HUES6 (cell line): ENCODE measurements at regions not wholly inside any gene's neighbourhood (a gene's known extent, or its start where the extent isn't known, plus 50 kb on each side); places are given as distances from the start of the nearest gene placed in this dataset.

ENCODE experiments used
- H3K27ac ChIP-seq: 2 replicates; pipeline ENCODE4 v1.7.0; 2013; ENCODE audit warnings: low read depth, mild to moderate bottlenecking, low read length, inconsistent platforms
- H3K27me3 ChIP-seq: 2 replicates; pipeline ENCODE4 v1.6.1; 2013; ENCODE audit warnings: low read length; ENCODE audit not compliant: control insufficient read depth, insufficient read depth
- H3K36me3 ChIP-seq: 2 replicates; pipeline ENCODE4 v1.6.1; 2013; ENCODE audit warnings: low read length; ENCODE audit not compliant: control insufficient read depth, insufficient read depth
- H3K4me1 ChIP-seq: 2 replicates; pipeline ENCODE4 v1.6.1; 2013; ENCODE audit warnings: low read length; ENCODE audit not compliant: control insufficient read depth, insufficient read depth
- H3K4me3 ChIP-seq: 2 replicates; pipeline ENCODE4 v1.5.1; 2013; ENCODE audit warnings: low read depth, low read length
- H3K9ac ChIP-seq: one replicate; pipeline ENCODE4 v1.6.1; 2013; ENCODE audit warnings: mild to moderate bottlenecking, low read length
- H3K9me3 ChIP-seq: 2 replicates; pipeline ENCODE4 v1.6.1; 2013; ENCODE audit warnings: low read depth, low read length; ENCODE audit not compliant: control insufficient read depth, insufficient read depth

- no peak overlapping the region for H3K4me3 ChIP-seq
- no peak overlapping the region for H3K27ac ChIP-seq
- 0 out of 2 replicates have a peak, but pooled peaks cover 3% of the 10 kb centered on the region for H3K9me3 ChIP-seq
- H3K27me3 ChIP-seq, result no peaks in the 10 kb centered on the region
- no peak overlapping the region for H3K9ac ChIP-seq
- H3K4me1 ChIP-seq, result peaks cover 12% of the 10 kb centered on the region; the same call in 1 of the 2 replicates
- H3K36me3 ChIP-seq, result no peaks in the 10 kb centered on the region
Observed at GRCh38 chr6:71199736-71200135, 88.9 kb upstream of the OGFRL1 start.

- Histone ChIP-seq H3K36me3 (no peaks in the 10 kb centered on the region), H3K4me1 (no peaks in the 10 kb centered on the region), H3K9me3 (0 out of 2 replicates have a peak, but pooled peaks cover 3% of the 10 kb centered on the region), H3K9ac (no peak overlapping the region), H3K4me3 (no peak overlapping the region), H3K27me3 (no peaks in the 10 kb centered on the region), H3K27ac (no peak overlapping the region)
Observed at GRCh38 chr6:71203206-71203605, 85.4 kb upstream of the OGFRL1 start.

- Histone ChIP-seq H3K27me3 (no peaks in the 10 kb centered on the region), H3K27ac (no peak overlapping the region), H3K4me3 (no peak overlapping the region), H3K36me3 (no peaks in the 10 kb centered on the region), H3K9ac (no peak overlapping the region), H3K4me1 (no peaks in the 10 kb centered on the region), H3K9me3 (0 out of 2 replicates have a peak, but pooled peaks cover 3% of the 10 kb centered on the region)
Observed at GRCh38 chr6:71204741-71205140, 83.9 kb upstream of the OGFRL1 start.

- Histone ChIP-seq H3K27me3 (no peaks in the 10 kb centered on the region), H3K9me3 (0 out of 2 replicates have a peak, but pooled peaks cover 3% of the 10 kb centered on the region), H3K9ac (no peak overlapping the region), H3K4me3 (no peak overlapping the region), H3K36me3 (no peaks in the 10 kb centered on the region), H3K4me1 (no peaks in the 10 kb centered on the region), H3K27ac (no peak overlapping the region)
Observed at GRCh38 chr6:71205336-71205956, 83.2 kb upstream of the OGFRL1 start.

GRCh38 chr6:71206089-71206488 is 82.5 kb upstream of the OGFRL1 start:
- H3K9me3 ChIP-seq, result 0 out of 2 replicates have a peak, but pooled peaks cover under 1% of the 10 kb centered on the region
- no peaks in the 10 kb centered on the region for H3K27me3 ChIP-seq
- H3K4me3 ChIP-seq, result no peak overlapping the region
- no peaks in the 10 kb centered on the region for H3K4me1 ChIP-seq
- H3K27ac ChIP-seq, result no peak overlapping the region
- H3K9ac ChIP-seq, result no peak overlapping the region
- no peaks in the 10 kb centered on the region for H3K36me3 ChIP-seq

- Histone ChIP-seq H3K27me3 (no peaks in the 10 kb centered on the region), H3K36me3 (no peaks in the 10 kb centered on the region), H3K9me3 (no peaks in the 10 kb centered on the region), H3K4me1 (no peaks in the 10 kb centered on the region), H3K4me3 (no peak overlapping the region), H3K27ac (no peak overlapping the region), H3K9ac (no peak overlapping the region)
Observed at GRCh38 chr6:71209206-71209605, 79.4 kb upstream of the OGFRL1 start.

- H3K27ac ChIP-seq, result no peak overlapping the region
- no peak overlapping the region for H3K9ac ChIP-seq
- no peaks in the 10 kb centered on the region for H3K4me1 ChIP-seq
- H3K9me3 ChIP-seq, result no peaks in the 10 kb centered on the region
- no peaks in the 10 kb centered on the region for H3K27me3 ChIP-seq
- no peaks in the 10 kb centered on the region for H3K36me3 ChIP-seq
- H3K4me3 ChIP-seq, result no peak overlapping the region
Observed at GRCh38 chr6:71209626-71210025, 79.0 kb upstream of the OGFRL1 start.

- no peak overlapping the region for H3K4me3 ChIP-seq
- no peak overlapping the region for H3K27ac ChIP-seq
- H3K36me3 ChIP-seq, result no peaks in the 10 kb centered on the region
- H3K9me3 ChIP-seq, result no peaks in the 10 kb centered on the region
- no peak overlapping the region for H3K9ac ChIP-seq
- H3K27me3 ChIP-seq, result no peaks in the 10 kb centered on the region
- H3K4me1 ChIP-seq, result no peaks in the 10 kb centered on the region
Observed at GRCh38 chr6:71211799-71212198, 76.8 kb upstream of the OGFRL1 start.

GRCh38 chr6:71220466-71220865 is 68.1 kb upstream of the OGFRL1 start:
- H3K4me1 ChIP-seq, result no peaks in the 10 kb centered on the region
- no peaks in the 10 kb centered on the region for H3K27me3 ChIP-seq
- no peak overlapping the region for H3K27ac ChIP-seq
- no peaks in the 10 kb centered on the region for H3K36me3 ChIP-seq
- no peaks in the 10 kb centered on the region for H3K9me3 ChIP-seq
- H3K9ac ChIP-seq, result no peak overlapping the region
- no peak overlapping the region for H3K4me3 ChIP-seq

GRCh38 chr6:71222671-71223070 is 65.9 kb upstream of the OGFRL1 start:
- no peak overlapping the region for H3K4me3 ChIP-seq
- no peak overlapping the region for H3K27ac ChIP-seq
- no peaks in the 10 kb centered on the region for H3K9me3 ChIP-seq
- H3K36me3 ChIP-seq, result no peaks in the 10 kb centered on the region
- H3K27me3 ChIP-seq, result no peaks in the 10 kb centered on the region
- H3K4me1 ChIP-seq, result no peaks in the 10 kb centered on the region
- no peak overlapping the region for H3K9ac ChIP-seq

- H3K4me1 ChIP-seq, result no peaks in the 10 kb centered on the region
- H3K27ac ChIP-seq, result no peak overlapping the region
- H3K9me3 ChIP-seq, result no peaks in the 10 kb centered on the region
- H3K36me3 ChIP-seq, result no peaks in the 10 kb centered on the region
- no peaks in the 10 kb centered on the region for H3K27me3 ChIP-seq
- no peak overlapping the region for H3K9ac ChIP-seq
- H3K4me3 ChIP-seq, result no peak overlapping the region
Observed at GRCh38 chr6:71224011-71224410, 64.6 kb upstream of the OGFRL1 start.
